NCI-H2029 (cell line): ENCODE measurements at regions not wholly inside any gene's neighbourhood (a gene's known extent, or its start where the extent isn't known, plus 50 kb on each side); places are given as distances from the start of the nearest gene placed in this dataset.
"Not testable (repeated sequence)": the region's sequence is repeated elsewhere in the genome, so short reads cannot be mapped to it uniquely, and the experiment has no call there.

Experiments
- DNase-seq: peaks from one replicate; lab custom pipeline; 2025; lab: John Stamatoyannopoulos, UW

GRCh38 chr12:3367750-3368444 is 123.1 kb upstream of the PRMT8 start:
- DNase-seq, result no peak

- DNase-seq, result peak; percentile 63
These were observed 120.0 kb upstream of the PRMT8 start for GRCh38 chr12:3371018-3371417.

GRCh38 chr12:3375326-3375725 is 115.7 kb upstream of the PRMT8 start:
- no peak for DNase-seq

- no peak for DNase-seq
These were observed 114.1 kb upstream of the PRMT8 start for GRCh38 chr12:3376779-3377455.

- DNase-seq, result no peak
These were observed 112.3 kb upstream of the PRMT8 start for GRCh38 chr12:3378655-3379054.

GRCh38 chr12:3379079-3379478 is 111.9 kb upstream of the PRMT8 start:
- DNase-seq, result no peak

- no peak for DNase-seq
These were observed 110.6 kb upstream of the PRMT8 start for GRCh38 chr12:3380200-3381043.

GRCh38 chr12:3381059-3382047 is 109.7 kb upstream of the PRMT8 start:
- no peak for DNase-seq

- no peak for DNase-seq
These were observed 101.0 kb upstream of the PRMT8 start for GRCh38 chr12:3389986-3390385.

- DNase-seq, result not testable (repeated sequence)
These were observed 93.4 kb upstream of the PRMT8 start for GRCh38 chr12:3397596-3397995.

- no peak for DNase-seq
These were observed 92.7 kb upstream of the PRMT8 start for GRCh38 chr12:3398196-3398789.

GRCh38 chr12:3405821-3406220 is 85.2 kb upstream of the PRMT8 start:
- DNase-seq, result no peak

GRCh38 chr12:3407723-3408122 is 83.3 kb upstream of the PRMT8 start:
- DNase-seq, result no peak

GRCh38 chr12:3409662-3410061 is 81.3 kb upstream of the PRMT8 start:
- DNase-seq, result no peak

GRCh38 chr12:3416159-3416558 is 74.8 kb upstream of the PRMT8 start:
- no peak for DNase-seq

- no peak for DNase-seq
These were observed 74.3 kb upstream of the PRMT8 start for GRCh38 chr12:3416670-3417069.

GRCh38 chr12:3417113-3417512 is 73.9 kb upstream of the PRMT8 start:
- DNase-seq, result no peak

- DNase-seq, result no peak
These were observed 73.0 kb upstream of the PRMT8 start for GRCh38 chr12:3417937-3418462.

GRCh38 chr12:3418609-3419390 is 72.2 kb upstream of the PRMT8 start:
- peak; percentile 92 for DNase-seq

- DNase-seq, result no peak
These were observed 71.4 kb upstream of the PRMT8 start for GRCh38 chr12:3419558-3419957.
